Gastroesophageal sphincter (tissue), 3 donors: ENCODE measurements at regions not wholly inside any gene's neighbourhood (a gene's known extent, or its start where the extent isn't known, plus 50 kb on each side); places are given as distances from the start of the nearest gene placed in this dataset.

ENCODE experiments used
- CTCF ChIP-seq, 4 experiments: fragments of 200-600 bp in 2 of 4; fragments of 450-650 bp in 2 of 4; sonication (generic) in 1 of 4; IDR thresholded peaks; one replicate each; pipeline ENCODE4 v1.5.1; 2017 to 2019; ENCODE audit warnings: antibody characterized with exemption in 4 of 4, mild to moderate bottlenecking in 2 of 4, moderate library complexity in 2 of 4
- EP300 ChIP-seq: sonication (generic); formaldehyde crosslinking; IDR thresholded peaks from one replicate; pipeline ENCODE4 v1.6.1; 2017; ENCODE audit warnings: antibody characterized with exemption, mild to moderate bottlenecking
- POLR2A ChIP-seq, 2 donors: fragments of 450-650 bp; IDR thresholded peaks; one replicate each; pipeline ENCODE4 v1.6.1; 2017; ENCODE audit warnings: antibody characterized with exemption in 2 of 2, mild to moderate bottlenecking in 2 of 2, moderate library complexity in 1 of 2
- POLR2AphosphoS5 ChIP-seq: sonication (generic); formaldehyde crosslinking; IDR thresholded peaks from one replicate; pipeline ENCODE4 v1.6.1; 2017; ENCODE audit warnings: antibody characterized with exemption

GRCh38 chr9:109704546-109704945, 75.5 kb upstream of the PALM2AKAP2 start:
- TF ChIP-seq CTCF (IDR thresholded peaks at IDR 0.05): no peak
- TF ChIP-seq POLR2AphosphoS5: no peak
- no peak for TF ChIP-seq POLR2A (IDR thresholded peaks at IDR 0.05)
- no peak for TF ChIP-seq EP300
